HUES64 (cell line): ENCODE measurements at regions not wholly inside any gene's neighbourhood (a gene's known extent, or its start where the extent isn't known, plus 50 kb on each side); places are given as distances from the start of the nearest gene placed in this dataset.
A peak's percentile ranks its signal among the peaks of the same experiment; 100 is the strongest.

Experiments used
- H3K27ac ChIP-seq: 2 replicates; pipeline ENCODE4 v1.7.0; 2013; ENCODE audit warnings: low read depth, low read length, inconsistent platforms
- H3K27me3 ChIP-seq: 2 replicates; pipeline ENCODE4 v1.6.1; 2013; ENCODE audit warnings: mild to moderate bottlenecking, low read length; ENCODE audit not compliant: insufficient read depth
- H3K36me3 ChIP-seq: 2 replicates; pipeline ENCODE4 v1.6.1; 2013; ENCODE audit warnings: mild to moderate bottlenecking, low read length; ENCODE audit not compliant: insufficient read depth
- H3K4me1 ChIP-seq: 2 replicates; pipeline ENCODE4 v1.6.1; 2013; ENCODE audit warnings: mild to moderate bottlenecking, low read length, moderate library complexity; ENCODE audit not compliant: insufficient read depth
- H3K4me3 ChIP-seq: 2 replicates; pipeline ENCODE4 v1.5.1; 2013; ENCODE audit warnings: mild to moderate bottlenecking, low read length, moderate library complexity
- H3K9ac ChIP-seq: 2 replicates; pipeline ENCODE4 v1.6.1; 2013; ENCODE audit warnings: mild to moderate bottlenecking, low read depth, low read length
- H3K9me3 ChIP-seq: 2 replicates; pipeline ENCODE4 v1.6.1; 2013; ENCODE audit warnings: low read depth, low read length; ENCODE audit not compliant: insufficient read depth
- WGBS: fragments of 150-250, 120-280 bp; methylation state at CpG from one replicate; pipeline ENCODE4 v1.1.7; 2013; ENCODE audit warnings: missing lambda C conversion rate; 5-methylcytosine and 5-hydroxymethylcytosine counted together

- H3K9me3 ChIP-seq, result no peaks in the 10 kb centered on the region
- WGBS, result 10% methylated on average over 10 of the region's 11 CpGs
- no peak overlapping the region for H3K9ac ChIP-seq
- H3K4me3 ChIP-seq, result peak overlapping the region; percentile 54
- H3K27me3 ChIP-seq, result peaks cover 98% of the 10 kb centered on the region
- no peaks in the 10 kb centered on the region for H3K36me3 ChIP-seq
- H3K27ac ChIP-seq, result no peak overlapping the region
- H3K4me1 ChIP-seq, result peaks cover 6% of the 10 kb centered on the region; the same call in 1 of the 2 replicates
Observed at GRCh38 chr11:43575913-43576310, 104.6 kb upstream of the HSD17B12 start.

- WGBS, result 16% methylated on average over 8 of the region's 11 CpGs
Observed at GRCh38 chr11:43576320-43576802, 104.2 kb upstream of the HSD17B12 start.

GRCh38 chr11:43576803-43577521, 103.6 kb upstream of the HSD17B12 start:
- WGBS, result 3% methylated on average over 35 of the region's 35 CpGs
- Histone ChIP-seq H3K9me3 (no peaks in the 10 kb centered on the region), H3K4me3 (peak overlapping the region; percentile 28; the same call in 1 of the 2 replicates), H3K27ac (no peak overlapping the region), H3K36me3 (no peaks in the 10 kb centered on the region), H3K27me3 (peaks cover 98% of the 10 kb centered on the region), H3K9ac (no peak overlapping the region), H3K4me1 (peaks cover 6% of the 10 kb centered on the region; the same call in 1 of the 2 replicates)

More at GRCh38 chr11:43576320-43576802, 104.2 kb upstream of the HSD17B12 start:
- Histone ChIP-seq H3K27ac (no peak overlapping the region), H3K9ac (no peak overlapping the region), H3K4me3 (peak overlapping the region; percentile 28; the same call in 1 of the 2 replicates), H3K4me1 (peaks cover 6% of the 10 kb centered on the region; the same call in 1 of the 2 replicates), H3K36me3 (no peaks in the 10 kb centered on the region), H3K27me3 (peaks cover 98% of the 10 kb centered on the region), H3K9me3 (no peaks in the 10 kb centered on the region)

GRCh38 chr11:43577566-43578264, 102.8 kb upstream of the HSD17B12 start:
- no peak overlapping the region for H3K4me3 ChIP-seq
- H3K27me3 ChIP-seq, result peaks cover 98% of the 10 kb centered on the region
- H3K27ac ChIP-seq, result no peak overlapping the region
- H3K4me1 ChIP-seq, result peaks cover 12% of the 10 kb centered on the region; the same call in 1 of the 2 replicates
- no peak overlapping the region for H3K9ac ChIP-seq
- H3K36me3 ChIP-seq, result no peaks in the 10 kb centered on the region
- H3K9me3 ChIP-seq, result no peaks in the 10 kb centered on the region
- 12% methylated on average over 10 of the region's 17 CpGs for WGBS

- Histone ChIP-seq H3K27ac (no peak overlapping the region), H3K27me3 (peaks cover 98% of the 10 kb centered on the region), H3K4me1 (peaks cover 20% of the 10 kb centered on the region), H3K9me3 (no peaks in the 10 kb centered on the region), H3K4me3 (peak overlapping the region; percentile 57), H3K9ac (no peak overlapping the region), H3K36me3 (no peaks in the 10 kb centered on the region)
- WGBS, result 2% methylated on average over 29 of the region's 35 CpGs
Observed at GRCh38 chr11:43578346-43579170, 102.0 kb upstream of the HSD17B12 start.

GRCh38 chr11:43579171-43579918, 101.2 kb upstream of the HSD17B12 start:
- H3K9me3 ChIP-seq, result no peaks in the 10 kb centered on the region
- no peak overlapping the region for H3K9ac ChIP-seq
- H3K4me1 ChIP-seq, result peaks cover 20% of the 10 kb centered on the region
- no peaks in the 10 kb centered on the region for H3K36me3 ChIP-seq
- H3K27me3 ChIP-seq, result peaks cover 98% of the 10 kb centered on the region
- WGBS, result under 1% methylated on average over 83 of the region's 83 CpGs
- H3K27ac ChIP-seq, result no peak overlapping the region
- peak overlapping the region; percentile 57 for H3K4me3 ChIP-seq

GRCh38 chr11:43579919-43580276, 100.6 kb upstream of the HSD17B12 start:
- Histone ChIP-seq H3K4me3 (peak overlapping the region; percentile 57), H3K4me1 (peaks cover 20% of the 10 kb centered on the region), H3K27me3 (peaks cover 98% of the 10 kb centered on the region), H3K9me3 (no peaks in the 10 kb centered on the region), H3K9ac (no peak overlapping the region), H3K36me3 (no peaks in the 10 kb centered on the region), H3K27ac (no peak overlapping the region)
- WGBS, result 0% methylated on average over 5 of the region's 5 CpGs

- WGBS, result 1% methylated on average over 39 of the region's 39 CpGs
- Histone ChIP-seq H3K4me3 (peak overlapping the region; percentile 57), H3K9ac (no peak overlapping the region), H3K27me3 (peaks cover 98% of the 10 kb centered on the region), H3K4me1 (peaks cover 17% of the 10 kb centered on the region), H3K36me3 (no peaks in the 10 kb centered on the region), H3K27ac (no peak overlapping the region), H3K9me3 (no peaks in the 10 kb centered on the region)
Observed at GRCh38 chr11:43580735-43581369, 99.7 kb upstream of the HSD17B12 start.

- Histone ChIP-seq H3K36me3 (no peaks in the 10 kb centered on the region), H3K9ac (no peak overlapping the region), H3K27me3 (peaks cover 98% of the 10 kb centered on the region), H3K4me3 (peak overlapping the region; percentile 57), H3K27ac (no peak overlapping the region), H3K4me1 (peaks cover 14% of the 10 kb centered on the region), H3K9me3 (no peaks in the 10 kb centered on the region)
- WGBS, result 1% methylated on average over 37 of the region's 39 CpGs
Observed at GRCh38 chr11:43581370-43582023, 99.0 kb upstream of the HSD17B12 start.
